Peyer's patch (tissue), 4 donors: ENCODE measurements at regions not wholly inside any gene's neighbourhood (a gene's known extent, or its start where the extent isn't known, plus 50 kb on each side); places are given as distances from the start of the nearest gene placed in this dataset.

Source experiments
- DNase-seq, 3 donors: peaks; one replicate each; pipeline ENCODE4 v3.0.0-alpha.2; 2017 to 2019
- H3K27ac ChIP-seq, 4 donors: fragments of 200-600 bp; sonication (generic); one replicate each; pipeline ENCODE4 v1.5.1; 2016 to 2019
- H3K27me3 ChIP-seq, 2 donors: fragments of 200-600 bp; sonication (generic); one replicate each; pipeline ENCODE4 v1.5.1; 2019
- H3K36me3 ChIP-seq, 3 donors: fragments of 200-600 bp; sonication (generic); one replicate each; pipeline ENCODE4 v1.5.1; 2016 to 2019
- H3K4me1 ChIP-seq, 4 donors: fragments of 200-600 bp; sonication (generic); one replicate each; pipeline ENCODE4 v1.5.1; 2016 to 2019
- H3K4me3 ChIP-seq, 4 donors: fragments of 200-600 bp; sonication (generic); 1 replicate in 3 of 4; 2 replicates in 1 of 4; pipeline ENCODE4 v1.5.1; 2016 to 2019; ENCODE audit warnings: mild to moderate bottlenecking in 1 of 4
- H3K9me3 ChIP-seq, 4 donors: fragments of 200-600 bp; sonication (generic); one replicate each; pipeline ENCODE4 v1.5.1; 2016 to 2019; ENCODE audit warnings: mild to moderate bottlenecking in 1 of 4
- CTCF ChIP-seq, 6 experiments: fragments of 450-650 bp in 4 of 6; fragments of 200-600 bp in 2 of 6; sonication (generic) in 1 of 6; IDR thresholded peaks; one replicate each; pipeline ENCODE4 v1.5.1; 2017 to 2019; ENCODE audit warnings: antibody characterized with exemption in 6 of 6, mild to moderate bottlenecking in 3 of 6, moderate library complexity in 1 of 6
- POLR2A ChIP-seq, 2 donors: fragments of 450-650 bp; IDR thresholded peaks; one replicate each; pipeline ENCODE4 v1.5.1; 2017; ENCODE audit warnings: antibody characterized with exemption in 2 of 2, mild to moderate bottlenecking in 2 of 2, moderate library complexity in 2 of 2

- peaks cover 0 to 2% (median 0%) of the 10 kb centered on the region in 4 donors for H3K9me3 ChIP-seq
- peak overlapping the region in 1 of 4 donors; percentile 4 for H3K4me3 ChIP-seq
- TF ChIP-seq CTCF (IDR thresholded peaks at IDR 0.05): no peak
- TF ChIP-seq POLR2A (IDR thresholded peaks at IDR 0.05): no peak
- peaks cover 0 to 12% (median 0%) of the 10 kb centered on the region in 4 donors for H3K4me1 ChIP-seq
- peak overlapping the region in 2 of 4 donors; percentile 26 to 64 for H3K27ac ChIP-seq
- no peaks in the 10 kb centered on the region for H3K36me3 ChIP-seq
- DNase-seq: peak in 1 of 3 donors; percentile 53
- no peaks in the 10 kb centered on the region for H3K27me3 ChIP-seq
These were observed 243.0 kb upstream of the FSTL5 start for GRCh38 chr4:162406637-162407365.

DNA sequence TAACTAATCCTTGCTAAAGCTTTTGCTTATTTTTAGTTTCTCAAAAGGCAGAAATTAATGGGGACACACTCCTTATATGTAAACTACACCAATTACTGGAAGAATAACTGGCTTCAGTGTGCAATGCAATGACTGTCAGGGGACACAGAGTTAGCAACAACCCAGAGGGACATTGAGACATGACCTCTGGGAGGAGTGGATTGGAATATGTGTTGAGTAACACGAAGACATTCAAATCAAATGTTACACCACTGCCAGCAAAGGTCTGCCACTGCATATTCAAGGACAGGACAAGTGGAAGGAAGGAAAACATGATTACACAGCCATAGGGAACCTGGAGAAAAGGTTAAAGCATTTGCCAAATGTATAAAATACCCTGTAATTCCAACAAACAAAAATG lies 240.1 kb upstream of the FSTL5 start:
- DNase-seq: no peak
- TF ChIP-seq CTCF (IDR thresholded peaks at IDR 0.05) (no peak), POLR2A (IDR thresholded peaks at IDR 0.05) (no peak)
- no peaks in the 10 kb centered on the region for H3K36me3 ChIP-seq
- H3K27me3 ChIP-seq: no peaks in the 10 kb centered on the region
- H3K4me1 ChIP-seq: peaks cover 0 to 10% (median 0%) of the 10 kb centered on the region in 4 donors
- peaks cover 0 to 2% (median 0%) of the 10 kb centered on the region in 4 donors for H3K9me3 ChIP-seq
- no peak overlapping the region for H3K4me3 ChIP-seq
- no peak overlapping the region for H3K27ac ChIP-seq

DNA sequence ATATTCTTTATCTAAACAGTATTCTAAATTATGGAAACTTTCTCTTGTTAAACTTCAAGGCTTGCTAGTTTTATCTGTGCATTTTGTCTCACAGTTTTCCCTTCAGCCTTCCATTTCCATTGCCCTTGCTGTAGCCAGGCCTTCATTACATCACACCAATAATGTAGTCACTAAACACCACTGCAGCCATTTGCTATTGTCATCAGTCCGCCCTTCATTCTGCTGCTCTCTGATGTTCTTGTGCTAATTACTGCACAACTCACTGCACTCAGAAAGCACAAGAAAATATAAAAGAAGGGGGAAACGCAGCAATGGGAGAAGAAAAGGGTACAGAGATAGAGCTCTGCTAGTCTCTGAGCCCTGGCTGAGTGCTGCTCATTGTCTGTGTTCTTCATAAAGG lies 239.6 kb upstream of the FSTL5 start:
- TF ChIP-seq POLR2A (IDR thresholded peaks at IDR 0.05) (no peak), CTCF (IDR thresholded peaks at IDR 0.05) (no peak)

DNA sequence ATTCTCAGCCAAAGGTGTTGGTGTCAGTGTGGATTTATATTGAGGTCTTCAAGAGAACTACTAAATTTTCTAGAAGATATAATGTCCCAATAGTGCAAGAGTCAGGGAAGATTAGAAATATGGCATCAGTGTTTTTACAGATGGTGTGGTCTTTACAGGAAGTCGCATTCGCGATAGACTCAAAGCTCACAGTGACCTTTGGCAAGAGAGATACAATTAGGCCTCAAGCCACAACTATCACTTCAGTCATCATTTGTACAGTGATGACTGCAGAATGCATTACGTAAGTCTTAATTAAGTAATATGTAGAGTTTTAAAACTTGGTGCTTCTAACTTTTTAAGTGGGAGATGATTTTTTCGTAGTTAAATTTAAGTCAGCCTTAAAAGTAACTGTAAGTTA lies 237.2 kb upstream of the FSTL5 start:
- DNase-seq: no peak
- H3K27ac ChIP-seq: no peak overlapping the region
- H3K36me3 ChIP-seq: no peaks in the 10 kb centered on the region
- H3K27me3 ChIP-seq: no peaks in the 10 kb centered on the region
- H3K4me1 ChIP-seq: no peaks in the 10 kb centered on the region
- no peak overlapping the region for H3K4me3 ChIP-seq
- no peak for TF ChIP-seq CTCF (IDR thresholded peaks at IDR 0.05)
- no peak for TF ChIP-seq POLR2A (IDR thresholded peaks at IDR 0.05)
- H3K9me3 ChIP-seq: peaks cover 0 to 2% (median 0%) of the 10 kb centered on the region in 4 donors

More for the DNA sequence above, 239.6 kb upstream of the FSTL5 start:
- H3K4me3 ChIP-seq: no peak overlapping the region
- H3K27me3 ChIP-seq: no peaks in the 10 kb centered on the region
- H3K36me3 ChIP-seq: no peaks in the 10 kb centered on the region
- H3K4me1 ChIP-seq: peaks cover 0 to 5% (median 0%) of the 10 kb centered on the region in 4 donors
- DNase-seq: no peak
- no peak overlapping the region for H3K27ac ChIP-seq
- peaks cover 0 to 2% (median 0%) of the 10 kb centered on the region in 4 donors for H3K9me3 ChIP-seq

- H3K27me3 ChIP-seq: no peaks in the 10 kb centered on the region
- no peaks in the 10 kb centered on the region for H3K9me3 ChIP-seq
- no peak overlapping the region for H3K27ac ChIP-seq
- no peak overlapping the region for H3K4me3 ChIP-seq
- H3K4me1 ChIP-seq: no peaks in the 10 kb centered on the region
- DNase-seq: no peak
- no peaks in the 10 kb centered on the region for H3K36me3 ChIP-seq
- no peak for TF ChIP-seq POLR2A (IDR thresholded peaks at IDR 0.05)
- no peak for TF ChIP-seq CTCF (IDR thresholded peaks at IDR 0.05)
These were observed 229.1 kb upstream of the FSTL5 start for GRCh38 chr4:162392946-162393345.
